ENCODE measurements at regions not wholly inside any gene's neighbourhood (a gene's known extent, or its start where the extent isn't known, plus 50 kb on each side); places are given as distances from the start of the nearest gene placed in this dataset.
"Not testable (repeated sequence)": the region's sequence is repeated elsewhere in the genome, so short reads cannot be mapped to it uniquely, and the experiment has no call there.

DNA sequence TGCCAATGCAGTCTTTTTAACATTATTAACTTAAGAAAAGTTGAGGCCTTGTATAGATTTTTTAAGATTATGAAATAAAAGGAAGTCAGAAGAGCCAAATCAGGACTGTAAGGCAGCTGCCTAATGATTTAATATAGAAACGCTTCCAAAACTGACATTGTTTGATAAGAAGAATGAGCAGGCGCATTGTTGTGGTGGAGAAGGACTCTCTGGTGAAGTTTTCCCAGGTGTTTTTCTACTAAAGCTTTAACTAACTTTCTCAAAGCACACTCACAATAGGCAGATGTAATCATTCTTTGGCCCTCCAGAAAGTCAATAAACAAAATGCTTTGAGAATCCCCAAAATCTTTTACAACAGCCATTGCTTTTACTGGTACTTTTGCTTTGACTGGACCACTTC lies 288.6 kb upstream of the FIGN start:
- no peak for DNase-seq (ENCODE audit: low spot score)

DNA sequence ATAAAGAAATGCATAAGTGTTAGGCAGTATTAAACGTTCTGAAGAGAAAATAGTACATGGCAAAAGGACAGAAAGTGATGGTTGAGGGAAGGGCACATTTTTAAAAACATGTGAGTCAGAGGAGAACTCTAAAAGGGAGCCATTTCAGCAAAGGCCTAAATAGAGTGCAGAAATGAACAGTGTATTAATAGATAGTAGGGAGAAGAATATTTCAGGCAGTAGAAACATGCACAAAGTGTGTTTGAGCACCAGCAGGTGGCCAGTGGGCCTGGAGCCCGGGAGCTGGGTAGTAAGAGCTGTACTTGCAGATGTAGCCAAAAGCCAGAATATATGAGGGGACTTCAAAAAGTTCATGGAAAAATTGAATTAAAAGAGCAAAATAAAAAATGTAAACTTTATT lies 288.1 kb upstream of the FIGN start:
- DNase-seq (ENCODE audit: low spot score), result no peak

DNA sequence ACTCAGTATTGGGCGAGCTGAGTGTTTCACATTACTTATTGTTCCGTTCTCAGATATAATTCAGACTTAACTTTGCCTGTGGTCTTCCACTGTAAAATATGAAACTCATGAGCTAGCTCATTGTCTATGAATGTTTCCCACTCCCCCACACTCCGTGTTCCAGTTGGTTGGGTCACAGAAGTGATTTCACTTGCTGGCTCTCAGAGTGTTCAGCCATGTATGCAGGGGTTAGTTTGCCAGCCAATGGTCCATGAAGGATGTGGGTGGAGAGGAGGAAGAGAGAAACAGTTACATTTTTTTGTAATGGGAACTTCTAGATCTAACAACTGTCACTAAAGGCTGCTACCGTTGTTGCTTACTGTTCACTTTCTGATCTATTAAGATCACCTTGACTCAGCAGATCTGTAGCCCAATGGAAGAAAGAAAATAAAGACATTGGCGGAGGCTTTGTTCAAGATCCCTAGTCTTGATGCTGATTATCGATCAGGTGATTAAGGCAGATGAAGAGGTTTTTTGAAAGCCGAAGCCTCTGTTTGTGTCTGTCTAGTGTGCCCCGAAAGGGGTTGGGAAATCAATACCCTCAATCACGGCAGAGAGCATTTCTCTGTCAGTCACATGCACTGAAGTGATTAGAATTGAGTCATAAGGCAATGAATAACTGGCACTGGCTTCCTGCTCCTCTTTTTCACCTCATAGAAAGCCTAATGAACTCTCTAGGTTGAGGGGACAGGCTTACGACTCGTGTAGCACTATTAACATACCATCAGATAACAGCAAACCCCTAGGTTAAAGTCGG lies 279.7 kb upstream of the FIGN start:
- DNase-seq (ENCODE audit: low spot score), result no peak

DNA sequence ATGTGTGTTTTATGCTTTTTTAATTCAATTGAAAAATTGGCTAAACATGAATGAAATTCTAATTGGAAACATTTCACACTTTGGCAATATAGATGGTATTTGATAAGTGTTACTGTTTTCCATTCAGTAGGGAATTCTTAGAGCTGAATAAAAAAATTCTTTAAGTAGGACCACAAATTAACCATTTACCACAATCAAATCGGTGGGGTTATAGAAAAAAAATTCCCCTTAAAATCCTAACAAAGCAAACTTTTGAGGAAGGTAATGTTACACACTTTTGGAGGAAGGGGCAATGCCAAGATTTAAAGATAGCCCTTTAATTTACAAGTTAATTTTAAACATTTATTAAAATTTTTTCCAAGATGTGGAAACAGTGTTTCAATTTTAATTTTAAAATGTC lies 279.0 kb upstream of the FIGN start:
- DNase-seq (ENCODE audit: low spot score), result no peak

DNA sequence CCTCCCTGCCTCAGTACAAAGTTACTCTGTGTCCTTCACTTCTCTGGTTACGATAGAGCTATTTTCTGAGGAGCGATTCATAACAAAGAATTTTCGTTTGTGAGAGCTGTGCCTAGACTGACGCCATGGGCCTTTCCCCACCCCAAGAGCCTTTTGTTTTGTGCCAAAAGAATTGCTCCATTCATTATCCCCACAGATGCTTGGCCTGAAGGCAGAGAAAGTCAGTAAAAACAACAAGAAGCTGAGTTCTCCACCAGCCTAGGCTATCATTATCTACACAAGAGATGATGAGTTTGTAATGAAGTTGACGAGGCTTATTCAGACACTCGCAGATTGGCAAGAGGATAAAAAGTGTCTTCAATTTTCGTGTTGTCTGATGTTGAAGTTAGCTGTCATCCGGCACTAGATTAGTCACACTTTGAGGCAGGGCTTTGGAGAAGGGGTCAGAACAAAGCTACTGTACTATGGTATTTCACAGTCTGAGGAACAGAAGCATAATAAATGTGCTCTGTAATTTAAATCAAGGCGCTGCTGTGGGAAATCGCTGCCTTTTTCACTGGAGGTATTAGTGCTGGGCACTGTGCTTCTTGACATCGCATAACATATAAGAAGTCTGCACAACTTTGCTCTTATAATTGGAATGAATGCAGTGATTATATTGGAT lies 278.4 kb upstream of the FIGN start:
- peak; percentile 97 for DNase-seq (ENCODE audit: low spot score)

DNA sequence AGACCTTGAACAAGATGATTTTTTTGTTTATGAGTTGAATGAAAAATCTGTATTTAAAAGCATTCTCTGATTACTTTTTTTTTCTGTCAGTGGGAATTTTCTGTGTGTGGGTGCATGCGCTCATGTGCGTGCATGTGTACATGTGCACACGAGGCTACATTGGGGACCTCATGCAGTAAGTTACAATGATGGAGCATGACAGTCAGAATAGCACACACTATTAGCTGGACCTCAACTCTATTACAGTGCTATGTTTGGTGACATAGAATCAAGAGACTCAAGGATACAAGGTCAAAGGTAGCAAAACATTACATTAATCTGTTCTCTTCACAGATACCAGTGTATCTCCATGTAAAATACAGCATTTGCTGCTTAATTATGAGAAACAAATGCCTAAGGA lies 276.8 kb upstream of the FIGN start:
- no peak for DNase-seq (ENCODE audit: low spot score)

DNA sequence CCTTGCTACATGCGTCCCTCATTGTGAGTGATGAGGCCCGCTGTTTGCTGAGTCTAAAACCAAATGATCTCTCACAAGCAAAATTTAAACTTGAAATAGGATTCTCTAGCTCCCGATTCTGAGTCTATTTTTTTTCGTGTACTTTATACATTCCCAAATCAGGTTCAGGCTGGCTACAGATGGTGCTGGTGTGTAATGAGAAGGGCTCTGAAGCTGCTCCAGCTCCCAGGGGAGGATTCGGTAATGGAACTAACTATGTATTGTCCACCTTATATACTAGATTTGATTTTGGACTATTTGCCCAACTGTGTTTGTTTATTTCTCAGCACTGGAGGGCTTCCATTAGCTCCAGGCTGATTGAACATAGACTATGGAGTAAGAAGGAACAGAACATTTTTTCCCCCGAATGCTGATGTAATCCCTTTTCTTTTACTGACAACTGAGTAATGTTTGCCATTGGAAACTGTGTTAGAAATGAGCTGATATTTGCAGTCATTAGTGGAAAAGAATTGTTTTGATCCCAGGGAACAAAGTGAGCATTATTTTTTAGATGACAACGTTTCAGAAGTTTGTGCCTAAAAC lies 274.0 kb upstream of the FIGN start:
- DNase-seq (ENCODE audit: low spot score), result peak; percentile 19

DNA sequence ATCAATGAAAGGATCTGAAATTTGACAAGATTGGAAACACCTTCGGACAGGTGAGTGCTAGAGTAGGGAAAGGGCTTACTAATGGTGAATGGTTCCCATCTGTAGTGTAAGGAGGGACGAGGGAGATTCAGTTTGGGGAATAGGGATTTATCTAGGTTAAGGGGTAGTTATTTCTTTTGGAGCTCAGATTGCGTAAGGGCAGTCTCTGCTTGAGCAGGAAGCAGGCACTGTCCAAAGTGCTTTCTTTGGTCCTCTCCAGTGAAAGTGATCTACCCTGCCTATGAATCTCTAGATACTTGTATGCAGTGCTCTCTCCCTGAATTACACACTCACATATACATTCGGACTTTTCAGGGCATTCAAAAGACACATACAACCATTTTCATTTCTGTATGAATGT lies 272.9 kb upstream of the FIGN start:
- no peak for DNase-seq (ENCODE audit: low spot score)

DNA sequence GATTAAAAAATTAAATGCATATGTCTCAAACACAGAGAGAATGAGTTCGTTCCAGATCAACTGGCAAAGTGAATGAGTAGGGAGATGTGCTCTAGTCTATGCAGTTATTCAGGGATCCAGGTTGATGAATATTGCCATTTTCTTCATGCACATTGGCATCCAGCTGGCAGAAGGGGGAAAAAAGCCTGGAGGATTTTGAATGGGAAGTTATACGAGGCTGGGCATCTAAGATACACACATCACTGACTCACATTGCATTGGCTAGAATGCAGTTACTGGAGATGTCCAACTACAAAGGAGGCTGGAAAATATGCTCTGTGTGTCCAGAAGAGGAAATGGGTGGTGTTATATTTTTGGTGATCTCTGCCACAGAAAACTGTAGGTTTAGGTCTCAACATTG lies 270.9 kb upstream of the FIGN start:
- no peak for DNase-seq (ENCODE audit: low spot score)

DNA sequence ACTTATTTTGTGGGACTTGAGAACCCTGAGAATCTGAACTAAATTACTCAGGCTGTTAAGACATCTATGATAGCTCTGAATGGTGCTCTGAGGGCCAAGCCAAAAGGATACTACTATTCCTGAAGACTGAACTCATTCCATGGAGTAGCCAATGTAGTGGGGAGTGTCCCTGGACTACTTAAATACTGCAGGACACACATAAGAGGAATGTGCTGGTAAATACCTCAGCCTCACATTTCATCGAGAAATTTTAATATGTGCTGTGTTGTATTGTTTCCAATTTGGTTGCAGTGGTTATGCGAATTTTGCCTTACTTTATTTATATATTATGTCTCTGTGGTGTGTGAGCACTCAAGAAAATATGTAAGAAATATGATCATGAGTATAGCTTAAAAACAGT lies 264.4 kb upstream of the FIGN start:
- DNase-seq (ENCODE audit: low spot score), result no peak

DNA sequence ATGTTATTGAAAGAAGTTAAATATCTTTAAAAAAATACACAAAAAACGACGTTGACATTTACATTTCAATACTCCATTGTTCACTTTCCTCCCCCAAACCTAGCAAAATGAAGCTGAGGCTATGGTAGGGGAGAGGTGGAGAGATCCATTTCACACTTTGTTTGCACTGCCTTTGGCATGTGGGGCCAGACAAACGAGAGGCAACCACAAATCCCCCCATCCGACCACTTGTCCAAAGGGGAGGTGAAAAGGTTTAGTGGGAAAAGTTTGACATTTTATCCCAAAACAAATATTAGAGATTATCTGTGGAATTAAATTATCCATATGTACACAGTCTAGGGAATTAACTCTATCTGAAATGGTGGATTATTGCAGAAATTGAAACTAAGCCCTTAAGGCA lies 261.7 kb upstream of the FIGN start:
- no peak for DNase-seq (ENCODE audit: low spot score)

DNA sequence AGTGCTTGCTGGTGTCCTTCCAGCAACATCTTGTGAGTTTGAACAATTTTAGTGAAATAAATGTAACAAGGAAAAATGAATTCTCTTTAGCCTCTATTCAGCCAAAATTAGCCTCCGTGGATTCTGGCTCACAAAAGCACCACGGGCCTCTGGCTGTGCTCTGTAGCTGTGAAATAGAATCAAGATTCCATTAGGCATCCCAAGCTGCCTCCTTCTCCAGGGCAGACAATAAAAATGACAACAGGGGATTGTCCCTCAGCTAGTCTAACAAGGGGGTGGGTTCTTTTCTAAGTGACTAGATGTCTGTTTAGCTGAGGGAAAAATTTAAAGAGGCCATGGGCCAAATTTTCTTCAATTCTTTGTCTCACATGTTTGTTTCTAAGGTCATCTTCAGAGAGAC lies 254.7 kb upstream of the FIGN start:
- DNase-seq (ENCODE audit: low spot score), result no peak

DNA sequence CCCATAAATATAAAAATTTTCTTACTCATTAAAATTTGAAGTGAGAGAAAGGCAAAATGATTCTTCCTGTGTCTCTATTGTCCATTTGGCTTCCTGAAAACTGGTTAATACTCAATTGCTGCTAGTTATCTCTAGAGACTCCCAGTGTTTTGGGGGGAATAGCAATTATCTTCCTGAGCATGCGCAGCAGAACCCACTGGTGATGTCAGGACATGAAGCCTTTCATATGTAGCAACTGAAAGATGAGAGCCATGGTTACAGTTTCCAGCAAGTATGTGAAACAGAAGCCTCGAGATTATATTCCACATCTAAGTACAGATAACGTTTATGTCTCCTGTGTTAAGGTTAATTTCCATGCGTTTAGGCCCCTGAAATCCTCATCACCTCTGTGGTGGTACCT lies 254.3 kb upstream of the FIGN start:
- DNase-seq (ENCODE audit: low spot score), result no peak

DNA sequence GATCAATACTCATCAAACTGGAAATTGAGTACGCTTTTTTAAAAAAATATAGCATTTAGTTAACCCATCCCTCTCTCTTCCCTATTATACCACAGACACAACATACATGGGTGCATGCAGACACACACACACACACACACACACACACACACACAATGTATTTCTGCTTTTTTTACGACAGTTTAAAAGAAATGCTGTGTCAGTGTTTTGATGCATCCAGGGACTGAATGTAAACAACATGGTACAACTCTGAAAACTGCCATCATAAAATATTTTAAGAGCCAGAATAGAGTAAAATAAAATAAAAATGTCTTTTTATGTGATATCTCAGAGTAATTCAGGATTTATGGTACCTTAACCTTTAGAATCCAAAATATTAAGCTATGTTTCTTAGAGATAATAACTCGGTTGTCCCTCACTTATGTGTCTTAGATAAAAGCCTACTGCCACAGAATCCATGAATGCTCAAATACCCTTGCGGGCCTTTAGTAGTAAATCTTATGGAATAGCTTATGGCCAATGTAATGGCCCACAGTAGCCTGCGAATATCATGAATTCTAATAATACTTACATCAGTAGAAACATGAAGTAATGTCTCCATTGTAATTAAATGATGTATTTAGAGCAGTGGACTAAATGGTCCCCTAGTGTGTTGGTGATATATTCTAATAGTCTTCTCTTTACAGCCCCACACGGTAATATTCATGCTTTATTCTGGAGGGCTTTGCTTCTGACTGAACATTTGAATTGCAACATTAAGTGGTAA lies 251.6 kb upstream of the FIGN start:
- no peak for DNase-seq (ENCODE audit: low spot score)

DNA sequence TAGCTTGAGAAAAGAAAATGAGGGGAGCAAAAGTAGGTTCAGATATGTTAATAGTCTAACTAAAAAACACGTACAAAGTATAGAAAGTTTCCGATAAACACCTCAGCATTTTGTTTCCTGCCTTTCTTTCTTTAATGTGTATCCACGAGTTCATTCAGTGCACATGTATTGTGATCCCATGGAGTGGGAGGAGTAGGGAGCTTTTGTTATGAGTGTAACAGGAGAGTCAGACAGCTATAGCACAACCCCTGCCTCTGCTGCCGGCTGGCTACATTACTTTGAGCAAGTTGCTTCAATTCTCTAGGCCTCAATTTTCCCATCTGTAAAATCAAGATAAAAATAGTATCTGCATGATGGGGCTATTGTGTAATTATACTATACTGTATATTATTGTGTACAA lies 249.2 kb upstream of the FIGN start:
- DNase-seq (ENCODE audit: low spot score), result no peak

DNA sequence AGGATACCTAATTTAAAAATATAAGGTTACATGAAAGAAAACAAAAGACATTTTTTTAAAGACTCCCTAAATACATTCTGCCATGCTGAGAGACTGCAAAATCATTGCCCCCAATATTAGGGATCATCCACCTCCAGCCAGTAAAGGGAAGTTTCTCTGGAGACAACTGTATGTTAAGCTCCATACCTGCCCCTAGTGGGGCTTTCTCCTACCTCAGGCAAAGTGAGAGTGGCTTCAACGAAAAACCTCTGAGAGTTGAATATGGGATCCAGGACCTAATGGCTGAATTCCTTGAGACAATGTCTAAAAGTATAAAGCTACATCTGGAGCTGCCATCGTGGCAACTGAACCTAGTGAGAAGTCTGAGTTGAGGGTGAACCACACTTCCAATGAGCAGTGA lies 248.1 kb upstream of the FIGN start:
- no peak for DNase-seq (ENCODE audit: low spot score)

DNA sequence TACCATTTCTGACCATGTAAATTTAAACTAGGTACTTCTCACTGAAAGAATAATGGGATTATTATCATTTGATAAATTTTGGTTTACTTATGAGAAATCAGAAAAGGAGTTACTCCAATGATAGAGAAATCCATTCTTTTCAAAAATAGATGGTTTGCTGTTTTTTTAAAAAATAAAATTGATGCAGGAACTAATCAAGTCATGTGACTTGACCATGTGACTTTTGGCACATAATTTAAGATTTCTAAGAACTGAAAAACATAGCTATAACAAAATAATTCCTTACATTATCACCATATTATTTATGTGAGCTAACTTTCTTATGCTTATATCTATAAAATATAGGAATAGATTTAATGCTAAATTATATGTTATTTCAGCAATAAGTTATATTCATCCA lies 247.1 kb upstream of the FIGN start:
- DNase-seq (ENCODE audit: low spot score), result no peak

DNA sequence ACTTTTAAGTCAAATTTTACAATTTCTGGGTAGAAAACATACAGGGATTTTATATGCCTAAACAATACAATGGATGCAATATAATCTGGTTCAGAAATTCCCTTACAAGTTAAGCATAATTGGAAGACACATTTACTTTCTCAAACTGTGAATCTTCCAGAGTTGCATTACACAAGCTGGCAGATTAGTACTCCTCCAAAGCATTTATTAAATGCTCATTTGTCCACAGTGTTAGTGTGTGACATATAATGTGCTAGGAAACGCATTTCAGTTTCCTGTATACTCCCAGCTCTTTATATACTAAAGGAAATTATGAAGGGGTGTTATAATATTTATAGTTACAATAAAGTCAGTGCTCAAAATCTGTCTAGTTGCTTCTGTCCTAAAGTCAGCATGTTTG lies 239.0 kb upstream of the FIGN start:
- DNase-seq (ENCODE audit: low spot score), result no peak

DNA sequence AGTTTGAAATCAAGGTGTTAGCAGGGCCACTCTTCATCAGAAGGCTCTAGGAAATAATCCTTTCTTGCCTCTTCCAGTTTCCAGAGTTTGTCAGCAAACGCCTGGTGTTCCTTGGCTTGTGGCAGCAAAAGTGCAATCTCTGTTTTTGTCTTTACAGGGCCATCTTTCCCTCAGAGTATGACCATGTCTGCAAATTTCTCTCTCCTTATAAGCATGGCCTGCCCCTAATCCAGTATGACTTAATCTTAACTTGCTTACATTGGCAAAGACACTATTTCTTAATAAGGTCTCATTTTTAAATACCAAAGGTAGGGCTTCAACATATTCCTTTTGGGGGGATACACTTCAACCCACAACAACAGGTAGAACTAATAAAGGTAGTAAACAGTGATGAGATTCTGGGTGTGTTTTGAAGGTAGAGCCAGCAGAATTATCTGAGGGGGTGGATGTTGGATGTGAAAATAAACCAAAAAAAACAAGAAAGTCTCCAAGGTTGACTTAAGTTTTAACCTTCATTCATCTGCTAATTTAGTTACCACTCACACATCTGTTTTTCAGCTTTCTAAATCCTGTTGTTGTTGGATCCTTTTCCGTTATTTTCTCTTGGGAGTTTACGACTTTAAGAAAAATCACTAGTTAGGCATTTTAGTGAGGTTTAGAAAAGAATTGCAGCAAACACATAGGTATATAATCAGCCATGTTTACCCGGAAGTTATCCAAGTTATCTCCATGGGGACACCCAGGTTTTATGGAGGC lies 234.4 kb upstream of the FIGN start:
- no peak for DNase-seq (ENCODE audit: low spot score)

DNA sequence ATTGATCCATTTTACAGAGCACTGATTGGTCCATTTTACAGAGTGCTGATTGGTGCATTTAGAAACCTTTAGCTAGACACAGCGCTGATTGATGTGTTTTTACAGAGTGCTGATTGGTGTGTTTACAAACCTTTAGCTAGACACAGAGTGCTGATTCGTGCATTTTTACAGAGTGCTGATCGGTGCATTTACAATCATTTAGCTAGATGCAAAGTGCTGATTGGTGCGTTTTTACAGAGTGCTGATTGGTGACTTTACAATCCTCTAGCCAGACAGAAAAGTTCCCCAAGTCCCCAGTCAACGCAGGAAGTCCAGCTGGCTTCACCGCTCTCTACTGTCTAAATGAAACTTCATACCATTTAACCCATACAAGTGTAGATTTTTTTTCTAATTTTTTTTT lies 228.5 kb upstream of the FIGN start:
- not testable (repeated sequence) for DNase-seq (ENCODE audit: low spot score)

DNA sequence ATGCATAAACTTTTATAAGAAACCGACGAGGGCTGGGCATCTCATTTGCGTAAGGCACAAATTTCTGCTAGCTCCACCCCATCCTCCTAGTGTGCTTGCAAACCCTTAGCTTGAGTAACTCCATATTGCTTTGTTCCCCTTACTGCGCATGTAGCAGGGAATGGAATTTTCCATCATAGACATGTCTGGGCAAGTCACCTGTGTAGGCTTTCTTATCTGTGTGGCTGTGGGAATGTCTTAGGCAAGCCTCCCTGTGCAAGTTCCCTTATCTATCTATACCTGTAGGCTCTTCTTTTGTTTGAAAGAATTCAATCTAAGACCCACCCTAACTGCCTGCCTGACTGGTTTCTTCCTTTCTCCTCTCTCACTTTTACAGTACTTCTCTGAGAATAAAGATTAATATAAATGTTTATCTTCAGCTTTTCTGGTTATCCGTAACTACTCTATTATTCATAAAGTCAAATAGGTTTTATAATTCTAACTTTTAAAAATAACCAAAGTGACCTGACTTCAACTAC lies 217.6 kb upstream of the FIGN start:
- DNase-seq (ENCODE audit: low spot score), result no peak

DNA sequence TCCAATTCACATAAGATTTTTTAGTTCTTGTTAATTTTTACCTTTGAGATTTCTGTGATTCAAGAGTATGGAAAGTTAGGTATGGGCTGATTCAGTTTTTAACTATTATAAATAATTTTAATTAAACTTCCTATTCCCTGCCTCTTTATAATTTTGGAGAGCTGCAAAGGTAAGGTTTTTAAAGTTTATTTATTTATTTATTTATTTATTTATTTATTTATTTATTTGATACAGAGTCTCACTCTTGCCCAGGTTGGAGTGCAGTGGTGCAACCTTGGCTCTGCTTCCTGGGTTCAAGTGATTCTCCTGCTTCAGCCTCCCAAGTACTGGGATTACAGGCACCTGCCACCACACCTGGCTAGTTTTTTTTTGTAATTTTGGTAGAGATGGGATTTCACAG lies 215.5 kb upstream of the FIGN start:
- DNase-seq (ENCODE audit: low spot score), result no peak

All from pons (tissue), 1 donor.